GM19025 (cell line): ENCODE measurements at regions not wholly inside any gene's neighbourhood (a gene's known extent, or its start where the extent isn't known, plus 50 kb on each side); places are given as distances from the start of the nearest gene placed in this dataset.

Source experiments
- ATAC-seq: cut with Tn5 transposase; IDR thresholded peaks from one replicate; pipeline ENCODE4 v1.9.1; 2021; ENCODE audit warnings: mild to moderate bottlenecking, low read depth, moderate library complexity; ENCODE audit not compliant: unreplicated experiment

GRCh38 chr2:114065731-114066130 lies 175.8 kb downstream of the ACTR3 start:
- ATAC-seq = no peak

GRCh38 chr2:114066186-114066747 lies 176.4 kb downstream of the ACTR3 start:
- no peak for ATAC-seq

- no peak for ATAC-seq
Observed at GRCh38 chr2:114068438-114068837, 178.5 kb downstream of the ACTR3 start.

GRCh38 chr2:114076961-114077360 lies 187.1 kb downstream of the ACTR3 start:
- no peak for ATAC-seq

GRCh38 chr2:114079366-114080004 lies 189.6 kb downstream of the ACTR3 start:
- ATAC-seq = no peak

- no peak for ATAC-seq
Observed at GRCh38 chr2:114082731-114083433, 193.0 kb downstream of the ACTR3 start.

GRCh38 chr2:114083717-114084387 lies 194.0 kb downstream of the ACTR3 start:
- ATAC-seq = no peak

- ATAC-seq = no peak
Observed at GRCh38 chr2:114085238-114085637, 195.3 kb downstream of the ACTR3 start.

- ATAC-seq = no peak
Observed at GRCh38 chr2:114085992-114086391, 196.1 kb downstream of the ACTR3 start.

- ATAC-seq = no peak
Observed at GRCh38 chr2:114089636-114090319, 199.9 kb downstream of the ACTR3 start.

GRCh38 chr2:114091010-114091409 lies 201.1 kb downstream of the ACTR3 start:
- ATAC-seq = no peak

- ATAC-seq = no peak
Observed at GRCh38 chr2:114108249-114108648, 218.4 kb downstream of the ACTR3 start.

GRCh38 chr2:114108824-114109416 lies 219.0 kb downstream of the ACTR3 start:
- no peak for ATAC-seq

- no peak for ATAC-seq
Observed at GRCh38 chr2:114111329-114111728, 221.4 kb downstream of the ACTR3 start.

- no peak for ATAC-seq
Observed at GRCh38 chr2:114113518-114113917, 223.6 kb downstream of the ACTR3 start.

- ATAC-seq = no peak
Observed at GRCh38 chr2:114118088-114118487, 228.2 kb downstream of the ACTR3 start.

- ATAC-seq = no peak
Observed at GRCh38 chr2:114119862-114120261, 230.0 kb downstream of the ACTR3 start.

GRCh38 chr2:114122930-114123329 lies 233.0 kb downstream of the ACTR3 start:
- no peak for ATAC-seq

- ATAC-seq = no peak
Observed at GRCh38 chr2:114123925-114124324, 234.0 kb downstream of the ACTR3 start.

- no peak for ATAC-seq
Observed at GRCh38 chr2:114127372-114127771, 237.5 kb downstream of the ACTR3 start.
